ENCODE measurements at regions not wholly inside any gene's neighbourhood (a gene's known extent, or its start where the extent isn't known, plus 50 kb on each side); places are given as distances from the start of the nearest gene placed in this dataset.

DNA sequence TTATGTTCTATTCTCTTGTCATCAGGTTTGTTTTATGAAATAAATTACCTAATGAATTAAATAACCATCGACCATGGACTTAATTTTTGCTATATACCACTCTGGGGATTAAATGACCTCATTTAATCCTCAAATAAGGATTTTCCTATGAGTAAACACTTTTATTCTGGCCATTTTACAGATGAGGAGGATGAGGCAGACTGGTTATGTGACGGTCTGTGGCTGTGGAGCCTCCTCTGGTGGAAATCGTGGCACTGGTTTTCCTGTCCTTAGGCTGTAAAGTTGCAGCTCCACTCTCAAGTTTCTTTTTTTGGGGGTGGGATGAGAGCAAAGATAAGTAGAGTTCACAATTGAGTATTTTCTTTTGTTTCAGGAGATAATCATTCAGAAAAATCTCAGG lies 105.2 kb downstream of the XCL2 start:
- TF ChIP-seq, protein P1, sequence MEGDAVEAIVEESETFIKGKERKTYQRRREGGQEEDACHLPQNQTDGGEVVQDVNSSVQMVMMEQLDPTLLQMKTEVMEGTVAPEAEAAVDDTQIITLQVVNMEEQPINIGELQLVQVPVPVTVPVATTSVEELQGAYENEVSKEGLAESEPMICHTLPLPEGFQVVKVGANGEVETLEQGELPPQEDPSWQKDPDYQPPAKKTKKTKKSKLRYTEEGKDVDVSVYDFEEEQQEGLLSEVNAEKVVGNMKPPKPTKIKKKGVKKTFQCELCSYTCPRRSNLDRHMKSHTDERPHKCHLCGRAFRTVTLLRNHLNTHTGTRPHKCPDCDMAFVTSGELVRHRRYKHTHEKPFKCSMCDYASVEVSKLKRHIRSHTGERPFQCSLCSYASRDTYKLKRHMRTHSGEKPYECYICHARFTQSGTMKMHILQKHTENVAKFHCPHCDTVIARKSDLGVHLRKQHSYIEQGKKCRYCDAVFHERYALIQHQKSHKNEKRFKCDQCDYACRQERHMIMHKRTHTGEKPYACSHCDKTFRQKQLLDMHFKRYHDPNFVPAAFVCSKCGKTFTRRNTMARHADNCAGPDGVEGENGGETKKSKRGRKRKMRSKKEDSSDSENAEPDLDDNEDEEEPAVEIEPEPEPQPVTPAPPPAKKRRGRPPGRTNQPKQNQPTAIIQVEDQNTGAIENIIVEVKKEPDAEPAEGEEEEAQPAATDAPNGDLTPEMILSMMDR (conservative IDR thresholded peaks at IDR 0.05; ENCODE audit: low read depth, low read length), result no peak
- no peak for TF ChIP-seq RCOR1 (IDR thresholded peaks at IDR 0.05; ENCODE audit: insufficient replicate concordance, low read length)
- no peak for TF ChIP-seq RFX5 (IDR thresholded peaks at IDR 0.05; ENCODE audit: low read depth, low read length)
- TF ChIP-seq CHD1 (IDR thresholded peaks at IDR 0.05; ENCODE audit: low read depth, low read length), result no peak
- TF ChIP-seq, protein P2, sequence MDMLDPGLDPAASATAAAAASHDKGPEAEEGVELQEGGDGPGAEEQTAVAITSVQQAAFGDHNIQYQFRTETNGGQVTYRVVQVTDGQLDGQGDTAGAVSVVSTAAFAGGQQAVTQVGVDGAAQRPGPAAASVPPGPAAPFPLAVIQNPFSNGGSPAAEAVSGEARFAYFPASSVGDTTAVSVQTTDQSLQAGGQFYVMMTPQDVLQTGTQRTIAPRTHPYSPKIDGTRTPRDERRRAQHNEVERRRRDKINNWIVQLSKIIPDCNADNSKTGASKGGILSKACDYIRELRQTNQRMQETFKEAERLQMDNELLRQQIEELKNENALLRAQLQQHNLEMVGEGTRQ (IDR thresholded peaks at IDR 0.05; ENCODE audit: low read depth, low read length), result no peak
- TF ChIP-seq POLR2A (IDR thresholded peaks at IDR 0.05; ENCODE audit: low read depth, low read length), result no peak
- TF ChIP-seq SMC3 (IDR thresholded peaks at IDR 0.05; ENCODE audit: low read depth, low read length), result no peak
- TF ChIP-seq RAD21 (IDR thresholded peaks at IDR 0.05; ENCODE audit: low read length), result no peak
- TF ChIP-seq, protein P3, sequence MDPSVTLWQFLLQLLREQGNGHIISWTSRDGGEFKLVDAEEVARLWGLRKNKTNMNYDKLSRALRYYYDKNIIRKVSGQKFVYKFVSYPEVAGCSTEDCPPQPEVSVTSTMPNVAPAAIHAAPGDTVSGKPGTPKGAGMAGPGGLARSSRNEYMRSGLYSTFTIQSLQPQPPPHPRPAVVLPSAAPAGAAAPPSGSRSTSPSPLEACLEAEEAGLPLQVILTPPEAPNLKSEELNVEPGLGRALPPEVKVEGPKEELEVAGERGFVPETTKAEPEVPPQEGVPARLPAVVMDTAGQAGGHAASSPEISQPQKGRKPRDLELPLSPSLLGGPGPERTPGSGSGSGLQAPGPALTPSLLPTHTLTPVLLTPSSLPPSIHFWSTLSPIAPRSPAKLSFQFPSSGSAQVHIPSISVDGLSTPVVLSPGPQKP (IDR thresholded peaks at IDR 0.05; ENCODE audit: borderline replicate concordance, low read depth, low read length), result no peak
- TF ChIP-seq NFE2L2 (IDR thresholded peaks at IDR 0.05; ENCODE audit: low read depth, low read length), result no peak
- TF ChIP-seq CEBPB (IDR thresholded peaks at IDR 0.05; ENCODE audit: low read depth, low read length), result no peak
